ENCODE measurements at regions not wholly inside any gene's neighbourhood (a gene's known extent, or its start where the extent isn't known, plus 50 kb on each side); places are given as distances from the start of the nearest gene placed in this dataset.
A peak's percentile ranks its signal among the peaks of the same experiment; 100 is the strongest.

- no peak overlapping the region for H3K4me3 ChIP-seq
- peaks cover 0 to 4% (median 0%) of the 10 kb centered on the region in 4 donors for H3K9me3 ChIP-seq
- TF ChIP-seq POLR2A (IDR thresholded peaks at IDR 0.05) (no peak), CTCF (IDR thresholded peaks at IDR 0.05) (no peak)
- no peaks in the 10 kb centered on the region for H3K36me3 ChIP-seq
- H3K27ac ChIP-seq = no peak overlapping the region
- H3K27me3 ChIP-seq = no peaks in the 10 kb centered on the region
- no peak for DNase-seq
- H3K4me1 ChIP-seq = no peaks in the 10 kb centered on the region
Measured at GRCh38 chr14:101096551-101096950, 193.0 kb upstream of the RTL1 start.

GRCh38 chr14:101097109-101097793 is 193.7 kb upstream of the RTL1 start:
- Histone ChIP-seq H3K4me1 (no peaks in the 10 kb centered on the region), H3K4me3 (no peak overlapping the region), H3K9me3 (peaks cover 0 to 4% (median 0%) of the 10 kb centered on the region in 4 donors), H3K27ac (no peak overlapping the region), H3K27me3 (no peaks in the 10 kb centered on the region), H3K36me3 (no peaks in the 10 kb centered on the region)
- no peak for DNase-seq
- TF ChIP-seq CTCF (IDR thresholded peaks at IDR 0.05) (no peak), POLR2A (IDR thresholded peaks at IDR 0.05) (no peak)

- TF ChIP-seq POLR2A (IDR thresholded peaks at IDR 0.05) = no peak
- TF ChIP-seq CTCF (IDR thresholded peaks at IDR 0.05) = no peak
- H3K4me1 ChIP-seq = no peaks in the 10 kb centered on the region
- H3K36me3 ChIP-seq = no peaks in the 10 kb centered on the region
- H3K4me3 ChIP-seq = no peak overlapping the region
- H3K9me3 ChIP-seq = peaks cover 0 to 4% (median 0%) of the 10 kb centered on the region in 4 donors
- H3K27ac ChIP-seq = no peak overlapping the region
- no peak for DNase-seq
- no peaks in the 10 kb centered on the region for H3K27me3 ChIP-seq
Measured at GRCh38 chr14:101098177-101098576, 194.7 kb upstream of the RTL1 start.

- DNase-seq = no peak
- peaks cover 0 to 4% (median 0%) of the 10 kb centered on the region in 4 donors for H3K9me3 ChIP-seq
Measured at GRCh38 chr14:101098641-101099040, 195.1 kb upstream of the RTL1 start.

GRCh38 chr14:101101456-101102056 is 198.0 kb upstream of the RTL1 start:
- DNase-seq = peak in 2 of 3 donors; percentile 11 to 22
- no peak for TF ChIP-seq CTCF (IDR thresholded peaks at IDR 0.05)
- TF ChIP-seq POLR2A (IDR thresholded peaks at IDR 0.05) = no peak
- no peaks in the 10 kb centered on the region for H3K36me3 ChIP-seq
- no peaks in the 10 kb centered on the region for H3K4me1 ChIP-seq
- H3K4me3 ChIP-seq = no peak overlapping the region
- peaks cover 0 to 4% (median 0%) of the 10 kb centered on the region in 4 donors for H3K9me3 ChIP-seq
- H3K27ac ChIP-seq = no peak overlapping the region
- no peaks in the 10 kb centered on the region for H3K27me3 ChIP-seq

More at GRCh38 chr14:101098641-101099040, 195.1 kb upstream of the RTL1 start:
- H3K27me3 ChIP-seq = no peaks in the 10 kb centered on the region
- no peaks in the 10 kb centered on the region for H3K36me3 ChIP-seq
- H3K4me1 ChIP-seq = no peaks in the 10 kb centered on the region
- no peak for TF ChIP-seq POLR2A (IDR thresholded peaks at IDR 0.05)
- no peak overlapping the region for H3K27ac ChIP-seq
- H3K4me3 ChIP-seq = no peak overlapping the region

- no peak overlapping the region for H3K27ac ChIP-seq
- H3K4me1 ChIP-seq = no peaks in the 10 kb centered on the region
- TF ChIP-seq CTCF (IDR thresholded peaks at IDR 0.05) (no peak), POLR2A (IDR thresholded peaks at IDR 0.05) (no peak)
Measured at GRCh38 chr14:101102875-101103274, 199.4 kb upstream of the RTL1 start.

More at GRCh38 chr14:101102875-101103274, 199.4 kb upstream of the RTL1 start:
- peak; percentile 9 to 30 (median 11) for DNase-seq
- Histone ChIP-seq H3K4me3 (no peak overlapping the region), H3K27me3 (no peaks in the 10 kb centered on the region), H3K9me3 (peaks cover 0 to 4% (median 0%) of the 10 kb centered on the region in 4 donors), H3K36me3 (no peaks in the 10 kb centered on the region)
